Spinal cord (tissue), 9 donors: ENCODE measurements at regions not wholly inside any gene's neighbourhood (a gene's known extent, or its start where the extent isn't known, plus 50 kb on each side); places are given as distances from the start of the nearest gene placed in this dataset.

Experiments used
- DNase-seq, 6 donors: peaks; one replicate each; pipeline versions ENCODE4 v3.0.0 to v3.0.0-alpha.2; 2013 to 2015; ENCODE audit warnings: low spot score in 6 of 6, low read depth in 4 of 6
- H3K27ac ChIP-seq: one replicate; pipeline ENCODE4 v1.5.1; 2013; ENCODE audit warnings: low read depth, low read length, control low read depth
- H3K27me3 ChIP-seq: one replicate; pipeline ENCODE4 v1.6.1; 2013; ENCODE audit warnings: low read length; ENCODE audit not compliant: control insufficient read depth, insufficient read depth
- H3K36me3 ChIP-seq: one replicate; pipeline ENCODE4 v1.6.1; 2013; ENCODE audit warnings: low read length; ENCODE audit not compliant: control insufficient read depth, insufficient read depth
- H3K4me1 ChIP-seq: one replicate; pipeline ENCODE4 v1.6.1; 2013; ENCODE audit warnings: low read length; ENCODE audit not compliant: control insufficient read depth, insufficient read depth
- H3K4me3 ChIP-seq: one replicate; pipeline ENCODE4 v1.5.1; 2013; ENCODE audit warnings: low read depth, low read length, control low read depth
- H3K9me3 ChIP-seq: one replicate; pipeline ENCODE4 v1.6.1; 2013; ENCODE audit warnings: low read length; ENCODE audit not compliant: control insufficient read depth, insufficient read depth
- WGBS: methylation state at CpG from one replicate; pipeline ENCODE4 v1.1.5; 2013; ENCODE audit warnings: missing lambda C conversion rate; ENCODE audit not compliant: insufficient coverage; 5-methylcytosine and 5-hydroxymethylcytosine counted together
- donor health status: healthy.

- no peaks in the 10 kb centered on the region for H3K9me3 ChIP-seq
- WGBS: no CpG with 5 or more reads among the region's 3 CpGs
- H3K27me3 ChIP-seq: no peaks in the 10 kb centered on the region
- no peaks in the 10 kb centered on the region for H3K36me3 ChIP-seq
- H3K4me1 ChIP-seq: no peaks in the 10 kb centered on the region
- DNase-seq: no peak
- no peak overlapping the region for H3K27ac ChIP-seq
- no peak overlapping the region for H3K4me3 ChIP-seq
Observed at GRCh38 chr3:152200476-152201420, 68.0 kb upstream of the MBNL1 start.

GRCh38 chr3:152202976-152203626 is 65.6 kb upstream of the MBNL1 start:
- Histone ChIP-seq H3K27ac (no peak overlapping the region), H3K27me3 (no peaks in the 10 kb centered on the region), H3K4me1 (no peaks in the 10 kb centered on the region), H3K4me3 (no peak overlapping the region), H3K36me3 (no peaks in the 10 kb centered on the region), H3K9me3 (no peaks in the 10 kb centered on the region)
- DNase-seq: no peak
- WGBS: no CpG with 5 or more reads among the region's 3 CpGs

DNA sequence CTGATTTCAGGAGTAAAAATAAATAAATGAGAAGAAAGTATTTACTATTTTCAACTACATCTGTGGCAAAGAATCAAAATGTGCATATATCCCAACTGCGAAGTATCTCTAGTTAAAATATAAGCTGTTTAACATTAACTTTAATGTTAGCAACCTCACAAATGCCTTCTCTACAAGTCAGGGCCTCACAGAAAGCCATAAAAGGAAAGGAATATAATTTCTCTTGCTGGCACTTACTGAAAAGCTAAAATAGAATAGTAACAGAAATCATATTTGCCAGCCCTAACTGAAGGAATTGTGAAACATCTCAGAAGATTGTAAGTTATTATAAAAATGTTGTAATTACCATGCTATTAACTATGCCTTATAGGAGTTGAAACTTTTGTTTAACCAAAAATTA is 65.1 kb upstream of the MBNL1 start:
- Histone ChIP-seq H3K9me3 (no peaks in the 10 kb centered on the region), H3K27me3 (no peaks in the 10 kb centered on the region), H3K27ac (no peak overlapping the region), H3K36me3 (no peaks in the 10 kb centered on the region), H3K4me3 (no peak overlapping the region), H3K4me1 (no peaks in the 10 kb centered on the region)
- WGBS: no CpG with 5 or more reads among the region's 1 CpG
- no peak for DNase-seq

DNA sequence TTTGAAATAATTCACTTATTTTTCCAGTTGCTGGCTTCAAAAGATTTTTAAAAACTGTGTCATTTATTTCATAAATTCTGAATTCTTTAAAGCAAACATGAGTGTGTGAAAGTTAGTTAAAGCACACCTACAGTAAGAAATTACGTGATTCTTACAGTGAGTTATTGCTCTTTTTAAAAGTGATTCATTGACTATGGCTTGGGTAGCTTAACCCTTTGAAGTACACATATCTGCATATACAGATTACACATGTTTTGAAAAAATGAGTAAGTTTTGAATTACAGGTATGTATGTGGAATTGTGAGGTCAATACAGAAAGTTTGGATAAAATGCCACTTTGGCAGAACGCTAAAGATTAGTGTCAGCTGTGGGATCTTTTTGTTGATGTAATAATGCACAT is 64.5 kb upstream of the MBNL1 start:
- WGBS: no CpG with 5 or more reads among the region's 2 CpGs
- DNase-seq: no peak
- no peak overlapping the region for H3K27ac ChIP-seq
- no peaks in the 10 kb centered on the region for H3K27me3 ChIP-seq
- H3K36me3 ChIP-seq: no peaks in the 10 kb centered on the region
- H3K4me1 ChIP-seq: no peaks in the 10 kb centered on the region
- no peaks in the 10 kb centered on the region for H3K9me3 ChIP-seq
- no peak overlapping the region for H3K4me3 ChIP-seq

DNA sequence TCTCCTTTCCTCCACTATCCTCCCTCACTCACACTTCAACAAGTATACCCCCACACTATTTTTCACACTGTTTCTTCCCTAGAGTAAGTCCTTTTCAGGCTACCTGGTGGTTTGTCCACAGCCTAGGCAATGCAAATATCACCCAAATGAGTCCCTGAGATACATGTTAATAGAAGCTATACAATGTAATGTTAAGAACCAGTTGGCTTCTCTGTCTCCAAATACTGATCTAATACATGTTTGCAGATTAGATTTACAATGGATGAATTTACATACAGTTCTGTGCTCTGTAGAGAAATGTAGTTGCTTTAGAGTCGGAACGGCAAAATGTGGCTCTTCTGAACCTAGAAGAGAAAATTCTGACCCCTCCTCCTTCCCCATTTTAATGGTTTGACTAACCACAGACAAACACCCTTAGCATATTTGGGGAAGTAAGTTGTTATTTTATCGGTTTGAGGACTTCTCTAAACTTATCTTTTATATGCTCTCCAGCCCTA is 63.6 kb upstream of the MBNL1 start:
- no peak overlapping the region for H3K27ac ChIP-seq
- no peak for DNase-seq
- no peak overlapping the region for H3K4me3 ChIP-seq
- H3K4me1 ChIP-seq: no peaks in the 10 kb centered on the region
- H3K9me3 ChIP-seq: no peaks in the 10 kb centered on the region
- no CpG with 5 or more reads among the region's 3 CpGs for WGBS
- no peaks in the 10 kb centered on the region for H3K27me3 ChIP-seq
- H3K36me3 ChIP-seq: no peaks in the 10 kb centered on the region

DNA sequence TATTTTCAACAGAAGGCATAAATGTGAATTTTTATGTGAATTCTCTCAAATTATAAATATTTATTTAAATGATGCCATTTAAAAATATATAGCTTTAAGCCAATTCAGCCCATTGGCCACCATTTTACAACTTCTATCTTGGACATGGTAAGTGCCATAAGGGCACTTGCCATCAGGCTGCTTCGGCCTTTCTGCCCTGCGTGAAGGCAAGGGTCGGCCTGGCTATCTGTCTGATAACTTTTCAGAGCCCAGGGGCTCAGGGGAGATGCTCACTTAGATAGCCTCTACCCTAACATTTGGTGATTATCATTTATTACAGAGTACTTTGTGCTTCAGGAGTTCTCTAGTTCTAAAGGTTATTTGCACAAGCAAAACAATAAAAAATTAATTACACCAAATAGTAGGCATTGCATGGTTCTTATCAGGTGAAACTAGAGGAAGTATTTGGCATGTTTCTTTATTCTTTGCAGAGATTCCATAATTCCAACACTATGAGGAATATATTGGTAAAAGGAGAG is 62.4 kb upstream of the MBNL1 start:
- Histone ChIP-seq H3K27ac (no peak overlapping the region), H3K27me3 (no peaks in the 10 kb centered on the region), H3K9me3 (no peaks in the 10 kb centered on the region), H3K4me1 (no peaks in the 10 kb centered on the region), H3K36me3 (no peaks in the 10 kb centered on the region), H3K4me3 (no peak overlapping the region)
- WGBS: 100% methylated on average over 1 of the region's 3 CpGs
- DNase-seq: no peak

GRCh38 chr3:152208439-152208838 is 60.3 kb upstream of the MBNL1 start:
- Histone ChIP-seq H3K27ac (no peak overlapping the region), H3K9me3 (no peaks in the 10 kb centered on the region), H3K4me3 (no peak overlapping the region), H3K4me1 (no peaks in the 10 kb centered on the region), H3K36me3 (no peaks in the 10 kb centered on the region), H3K27me3 (no peaks in the 10 kb centered on the region)
- DNase-seq: no peak
- no CpG with 5 or more reads among the region's 2 CpGs for WGBS

DNA sequence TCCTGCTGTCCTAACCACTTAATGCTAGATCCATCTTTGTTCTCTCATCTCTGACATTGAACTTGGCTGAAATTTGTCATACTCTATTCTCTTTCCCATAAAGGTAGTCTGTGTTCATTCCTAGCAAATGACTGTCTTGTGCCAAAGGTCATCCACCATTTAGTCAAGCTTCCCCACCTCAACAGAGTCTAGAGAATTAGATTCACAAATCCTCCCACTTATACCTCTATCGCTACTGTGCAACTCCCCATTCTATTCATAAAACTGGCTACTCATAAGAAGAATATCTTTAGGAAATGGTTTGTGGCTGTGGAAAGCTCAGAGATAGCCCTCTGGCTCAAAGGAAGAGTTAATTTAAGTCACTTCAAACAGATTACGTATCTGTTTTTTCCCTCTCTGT is 59.7 kb upstream of the MBNL1 start:
- H3K4me1 ChIP-seq: no peaks in the 10 kb centered on the region
- H3K27ac ChIP-seq: no peak overlapping the region

GRCh38 chr3:152209776-152210175 is 59.0 kb upstream of the MBNL1 start:
- no peaks in the 10 kb centered on the region for H3K4me1 ChIP-seq
- no peak overlapping the region for H3K27ac ChIP-seq
- no peak overlapping the region for H3K4me3 ChIP-seq
- H3K36me3 ChIP-seq: no peaks in the 10 kb centered on the region
- no peaks in the 10 kb centered on the region for H3K9me3 ChIP-seq
- no peaks in the 10 kb centered on the region for H3K27me3 ChIP-seq
- no CpG with 5 or more reads among the region's 5 CpGs for WGBS
- DNase-seq: no peak

More for the DNA sequence above, 59.7 kb upstream of the MBNL1 start:
- H3K9me3 ChIP-seq: no peaks in the 10 kb centered on the region
- H3K27me3 ChIP-seq: no peaks in the 10 kb centered on the region
- no peak overlapping the region for H3K4me3 ChIP-seq
- H3K36me3 ChIP-seq: no peaks in the 10 kb centered on the region
- no peak for DNase-seq
- no CpG with 5 or more reads among the region's 2 CpGs for WGBS
